ENCODE measurements at regions not wholly inside any gene's neighbourhood (a gene's known extent, or its start where the extent isn't known, plus 50 kb on each side); places are given as distances from the start of the nearest gene placed in this dataset. TPM values are rescaled to one million over a fixed set of nuclear protein-coding genes. Genes with fewer than 3 reads are reported as not detected.

Small RNAs in the stretch of these regions (microRNA-seq; reads per million reads assigned to microRNA genes)
- not detected for gene MIR5093

Small RNAs in the stretch of these regions (small RNA-seq; reads per million reads assigned to genes)
- 0 reads per million in 3 experiments for gene COX6CP16 (ENCODE audit: insufficient read depth in 2 of 3, insufficient read length in 3 of 3, low read depth in 2 of 3, low replicate concordance in 1 of 3)
- 0 reads per million in 3 experiments for gene MIR5093 (ENCODE audit: insufficient read depth in 2 of 3, insufficient read length in 3 of 3, low read depth in 2 of 3, low replicate concordance in 1 of 3)
